NCI-H446 (cell line): ENCODE measurements at regions not wholly inside any gene's neighbourhood (a gene's known extent, or its start where the extent isn't known, plus 50 kb on each side); places are given as distances from the start of the nearest gene placed in this dataset.
A peak's percentile ranks its signal among the peaks of the same experiment; 100 is the strongest.

ENCODE experiments used
- DNase-seq, 2 experiments: peaks; one replicate each; lab custom pipeline; 2025; lab: John Stamatoyannopoulos, UW

DNA sequence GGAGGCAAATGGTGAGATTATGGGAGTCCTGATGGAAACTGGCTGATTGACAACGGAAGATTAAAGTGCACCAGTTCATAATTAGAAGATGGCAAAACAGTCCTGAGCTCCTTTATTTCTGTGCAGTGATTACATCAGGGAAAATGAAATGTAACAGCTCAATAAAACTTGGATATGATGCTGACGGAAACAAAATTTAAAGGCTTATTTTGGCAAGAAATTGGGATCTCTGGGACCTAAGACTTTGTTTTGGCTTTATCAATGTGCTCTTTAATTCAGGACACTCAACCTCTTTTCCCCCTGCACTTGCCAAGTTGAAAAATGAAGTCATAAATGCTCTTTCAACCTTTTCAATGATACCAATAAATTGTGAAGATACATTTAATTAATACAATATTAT lies 226.8 kb downstream of the C6orf118 start:
- no peak for DNase-seq

DNA sequence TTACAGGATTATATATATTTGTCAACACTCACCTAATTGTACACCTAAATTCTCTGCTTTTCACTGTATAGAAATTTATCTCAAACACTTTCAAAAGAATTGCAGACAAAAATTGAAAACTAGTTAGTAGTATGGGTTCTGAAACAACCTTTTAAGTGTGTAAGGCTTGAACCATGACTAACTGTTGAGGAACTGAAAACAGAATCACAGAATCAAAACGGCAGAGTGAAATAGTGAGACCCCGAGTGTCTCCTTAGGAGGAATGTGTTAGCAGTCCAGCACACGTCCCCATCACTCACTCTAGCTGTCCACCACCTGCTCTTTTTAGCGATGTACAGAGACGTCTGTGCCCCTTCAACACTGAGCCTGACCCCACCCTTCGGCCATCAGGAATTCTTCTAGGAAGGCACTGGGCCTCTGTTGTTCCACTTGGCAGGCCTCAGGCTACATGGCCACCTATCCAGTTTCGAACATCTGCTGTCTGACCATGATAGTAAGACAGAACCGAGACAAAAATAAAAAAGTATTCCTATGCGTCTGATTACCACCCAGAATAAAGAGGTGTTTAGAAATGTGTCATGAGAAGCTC lies 227.4 kb downstream of the C6orf118 start:
- no peak for DNase-seq

DNA sequence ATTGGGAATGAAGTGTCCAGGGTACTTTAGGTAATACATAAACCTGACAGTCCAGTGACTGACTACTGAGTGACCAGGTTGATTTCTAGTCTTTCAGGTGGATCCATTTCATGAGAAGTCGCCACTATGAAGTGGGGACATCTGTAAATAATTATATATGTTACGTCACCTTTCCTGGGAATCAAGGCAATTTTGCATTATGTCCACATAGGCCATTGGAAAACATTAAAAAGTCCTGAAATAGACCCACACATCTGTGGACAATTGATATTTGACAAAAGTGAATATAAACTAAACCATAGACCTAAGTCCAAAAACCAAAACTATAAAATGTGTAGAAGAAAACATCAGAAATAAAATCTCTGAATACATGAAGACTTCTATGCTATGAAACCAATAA lies 231.5 kb downstream of the C6orf118 start:
- DNase-seq, result no peak

DNA sequence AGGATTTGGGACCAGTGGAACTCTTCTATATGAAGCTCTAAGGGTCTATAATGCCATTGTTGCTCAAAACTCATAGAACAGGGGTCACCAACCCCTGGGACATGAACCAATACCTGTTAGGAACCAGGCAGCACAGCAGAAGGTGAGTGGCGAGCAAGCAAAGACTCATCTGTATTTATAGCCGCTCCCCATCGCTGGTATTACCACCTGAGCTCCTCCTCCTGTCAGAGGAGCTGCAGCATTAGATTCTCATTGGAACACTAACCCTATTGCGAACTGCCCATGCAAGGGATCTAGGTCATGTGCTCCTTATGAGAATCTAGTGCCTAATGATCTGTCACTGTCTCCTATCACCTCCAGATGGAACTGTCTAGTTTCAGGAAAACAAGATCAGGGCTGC lies 237.5 kb downstream of the C6orf118 start:
- DNase-seq, result no peak

DNA sequence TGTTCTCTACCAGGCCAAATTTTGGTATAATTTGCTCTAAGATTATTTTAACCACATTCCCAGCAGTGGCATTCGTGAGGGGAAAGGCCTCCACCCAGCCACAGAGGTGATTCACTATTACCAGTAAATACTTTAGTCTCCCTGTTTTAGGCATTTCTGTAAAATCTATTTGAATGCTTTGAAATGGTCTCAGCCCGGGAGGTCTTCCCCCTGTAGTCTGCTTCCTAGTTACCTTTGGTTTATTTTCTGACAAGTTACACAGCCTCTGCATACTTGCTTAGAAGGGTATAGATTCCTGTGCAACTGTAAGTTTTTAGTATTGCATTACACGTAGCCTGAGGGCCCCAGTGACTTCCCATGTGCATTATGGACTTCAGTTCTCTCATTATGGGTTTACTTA lies 248.7 kb downstream of the C6orf118 start:
- DNase-seq, result no peak

DNA sequence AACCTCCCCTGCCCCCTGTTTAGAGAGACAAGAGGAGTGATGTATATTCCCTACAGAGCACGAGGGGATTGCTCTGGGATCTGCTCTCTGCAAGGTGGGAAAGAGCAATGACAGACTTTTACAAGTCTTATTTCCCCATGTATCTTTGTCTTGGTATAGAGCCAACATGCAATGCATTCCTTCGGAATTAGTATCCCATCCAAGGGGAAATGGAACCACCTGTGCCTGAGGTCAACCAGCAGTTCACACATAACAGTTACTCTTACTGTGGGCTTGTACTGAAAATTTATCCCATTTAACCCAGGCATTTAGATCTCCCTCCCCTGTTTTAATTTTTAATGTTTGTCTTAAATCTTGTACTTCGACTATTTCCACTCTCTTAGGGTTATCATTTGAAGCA lies 250.4 kb downstream of the C6orf118 start:
- DNase-seq, result no peak

DNA sequence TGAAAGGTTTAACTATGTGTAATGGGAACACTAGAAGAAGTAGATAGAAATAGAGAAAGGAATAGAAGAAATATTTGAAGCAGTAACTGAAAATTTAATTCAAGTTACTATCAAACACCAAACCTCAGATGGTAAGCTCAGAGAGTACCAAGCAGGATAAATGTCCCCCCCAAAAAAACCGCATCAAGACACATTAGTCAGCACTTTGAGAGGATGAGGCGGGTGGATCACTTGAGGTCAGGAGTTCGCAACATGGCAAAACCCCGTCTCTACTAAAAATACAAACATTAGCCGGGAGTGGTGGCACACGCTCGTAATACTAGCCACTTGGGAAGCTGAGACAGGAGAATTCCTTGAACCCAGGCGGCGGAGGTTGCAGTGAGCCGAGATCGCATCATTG lies 253.1 kb downstream of the C6orf118 start:
- DNase-seq, result no peak

DNA sequence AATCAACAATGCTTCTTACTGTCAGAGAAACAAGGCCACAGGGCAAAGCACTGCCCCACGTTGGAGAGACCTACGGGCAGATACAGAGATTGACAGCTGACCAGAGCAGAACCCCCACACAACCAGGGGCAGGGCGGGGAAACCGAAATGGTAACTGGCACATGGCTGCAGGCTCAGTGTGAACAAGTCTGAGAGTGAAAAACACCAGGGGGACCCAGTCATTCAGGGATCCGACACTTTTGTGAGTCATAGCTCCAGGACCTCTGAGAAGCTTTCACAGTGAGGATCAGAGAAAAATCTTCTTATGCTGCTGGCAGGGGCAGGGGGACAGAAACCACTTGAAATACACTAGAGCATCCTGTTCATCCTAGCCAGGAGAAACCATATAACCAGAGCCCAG lies 254.2 kb downstream of the C6orf118 start:
- no peak for DNase-seq

DNA sequence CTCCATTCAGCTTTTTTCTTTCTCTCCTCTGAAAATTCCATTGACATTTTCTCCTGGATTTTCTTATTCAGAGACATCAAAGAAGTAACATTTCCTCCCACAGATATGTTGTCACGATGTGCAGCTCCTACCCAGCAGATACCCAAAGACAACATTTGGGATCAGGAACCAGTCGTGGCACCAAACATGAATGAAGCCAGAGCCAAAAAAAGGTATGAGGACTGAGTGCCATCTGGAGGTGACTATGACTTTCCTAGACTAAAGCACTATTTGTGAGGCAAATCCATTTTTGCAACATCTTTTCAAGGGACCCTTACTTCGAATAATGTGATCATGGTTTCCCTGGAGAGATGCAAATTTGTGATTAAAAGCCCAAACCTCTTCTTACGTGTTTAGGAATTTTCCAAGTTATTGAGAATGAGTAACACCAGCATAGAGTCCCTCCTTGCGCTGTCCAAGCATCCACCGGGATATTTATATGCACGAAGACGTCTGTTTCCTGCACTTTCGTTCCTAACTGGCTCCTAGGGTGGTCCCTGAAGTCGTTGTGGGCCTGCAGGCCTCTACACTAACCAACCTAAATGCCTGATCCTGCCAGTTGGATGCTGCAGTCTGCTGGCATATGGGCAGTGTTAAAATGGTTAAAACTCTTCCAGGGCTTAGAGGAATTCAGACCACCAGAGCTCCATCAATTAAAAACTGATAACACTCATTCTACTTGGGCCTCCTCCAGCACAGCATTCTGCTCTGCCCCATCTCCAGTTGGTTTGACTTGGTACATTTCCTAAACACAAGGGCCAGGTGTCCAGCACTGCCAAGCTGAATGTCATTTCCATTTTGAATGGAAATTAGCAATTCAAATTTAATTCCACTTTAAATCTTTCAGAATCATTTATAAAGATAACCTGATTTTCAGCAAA lies 256.6 kb downstream of the C6orf118 start:
- no peak for DNase-seq

DNA sequence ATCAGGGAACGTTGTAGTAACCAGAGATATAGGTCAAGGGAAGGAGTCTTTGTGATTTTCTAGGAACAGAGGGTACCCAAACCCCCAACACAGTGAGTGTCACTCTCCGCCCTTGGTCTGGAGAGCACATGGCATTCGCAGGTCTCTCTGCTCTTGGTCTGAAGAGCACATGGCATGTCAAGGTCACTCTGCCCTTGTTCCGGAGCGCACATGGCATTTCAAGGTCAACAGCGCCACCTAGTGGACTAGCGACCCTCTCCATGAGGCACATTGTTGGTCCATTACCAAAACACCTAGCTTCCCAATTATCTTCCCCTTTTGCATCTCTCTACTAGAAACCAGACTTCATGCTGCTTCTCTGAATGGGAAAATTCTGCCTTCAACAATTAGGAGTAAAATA lies 260.0 kb downstream of the C6orf118 start:
- peak in 1 of 2 experiments; percentile 1 for DNase-seq

DNA sequence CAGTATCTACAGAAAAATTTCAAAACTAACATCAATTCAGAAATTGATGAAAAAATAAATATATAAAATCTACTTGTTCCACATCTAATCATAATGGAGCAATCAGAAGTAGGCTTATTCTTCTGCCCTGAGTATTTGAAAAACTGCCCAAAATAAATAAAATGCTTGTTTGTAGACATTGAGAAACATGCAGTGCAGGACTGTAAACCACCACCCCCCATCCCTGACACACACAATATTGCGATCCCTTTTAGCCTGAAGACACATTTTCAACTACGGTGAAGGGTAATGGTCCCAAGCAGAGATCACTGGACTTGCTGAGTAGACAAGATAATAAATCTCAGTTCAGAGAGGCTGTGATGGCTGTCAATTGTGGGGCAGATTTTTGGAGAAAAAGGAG lies 261.5 kb downstream of the C6orf118 start:
- DNase-seq, result no peak

DNA sequence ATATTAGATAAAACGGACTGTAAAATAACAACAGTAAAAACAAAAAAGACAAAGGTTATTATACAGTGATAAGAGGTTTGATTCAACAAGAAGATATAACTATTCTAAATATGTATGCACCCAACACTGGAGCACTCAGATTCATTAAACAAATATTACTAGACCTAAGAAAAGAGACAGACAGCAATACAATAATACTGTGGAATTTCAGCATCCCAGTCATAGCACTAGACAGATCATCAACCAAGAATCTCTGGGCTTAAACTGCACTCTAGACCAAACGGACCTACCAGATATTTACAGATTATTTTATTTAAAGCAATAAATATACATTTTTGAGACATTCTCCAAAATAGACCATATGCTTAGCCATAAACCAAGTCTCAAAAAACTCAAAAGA lies 263.8 kb downstream of the C6orf118 start:
- no peak for DNase-seq

DNA sequence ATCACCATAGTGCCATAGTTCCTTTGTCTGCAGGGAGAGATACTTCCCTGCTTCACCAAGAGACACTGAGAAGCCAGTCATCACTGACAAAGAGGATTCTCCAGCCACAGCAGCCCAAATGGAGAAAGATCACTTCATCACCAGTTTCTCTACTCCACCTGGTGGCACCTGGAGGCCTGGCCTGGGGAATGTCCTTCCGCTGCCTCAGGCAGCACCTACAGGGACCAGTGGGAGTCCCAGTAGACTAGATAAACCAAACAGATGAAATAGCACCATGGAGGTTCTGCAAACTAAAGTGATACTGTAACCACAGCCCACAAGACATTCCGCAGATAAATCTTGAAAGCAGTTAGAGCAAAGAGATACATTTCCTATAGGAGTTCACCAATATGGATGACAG lies 266.5 kb downstream of the C6orf118 start:
- no peak for DNase-seq

DNA sequence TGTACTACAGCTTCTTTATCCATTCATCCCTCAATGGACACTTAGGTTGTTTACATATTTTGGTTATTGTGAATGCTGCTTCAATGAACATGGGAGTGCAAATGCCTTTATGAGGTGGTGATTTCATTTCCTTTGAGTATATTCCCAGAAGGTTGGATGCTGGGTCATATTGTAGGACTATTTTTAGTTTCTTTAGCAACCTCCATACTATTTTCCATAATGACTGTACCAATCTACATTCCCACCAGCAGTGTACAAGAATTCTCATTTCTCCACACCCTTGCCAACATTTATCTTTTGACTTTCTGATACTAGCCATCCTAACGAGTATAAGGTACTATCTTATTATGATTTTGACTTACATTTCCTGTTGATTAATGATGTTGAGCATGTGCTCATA lies 269.0 kb downstream of the C6orf118 start:
- DNase-seq, result no peak

DNA sequence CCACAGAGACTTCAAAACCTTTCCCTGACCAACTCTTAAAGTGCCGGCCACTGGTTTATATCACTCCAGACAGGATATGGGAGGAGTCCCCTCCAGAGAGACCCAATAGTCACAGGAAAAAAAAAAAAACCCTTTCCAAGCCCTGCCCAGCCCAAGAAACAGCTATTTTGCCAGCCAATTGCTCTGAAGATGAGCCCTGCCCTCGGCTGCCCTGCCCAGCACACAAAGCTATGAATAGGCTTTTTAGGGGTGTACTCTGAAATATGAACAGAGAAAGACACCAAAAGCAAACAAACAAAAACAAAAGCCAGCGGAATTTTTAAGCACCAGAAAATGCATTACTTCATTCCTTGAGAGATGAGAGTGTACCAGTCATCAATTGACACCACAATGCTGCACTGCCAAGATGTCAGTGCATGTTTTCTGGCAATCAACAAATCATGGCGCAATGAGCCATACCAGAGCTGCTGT lies 275.1 kb downstream of the C6orf118 start:
- no peak for DNase-seq

DNA sequence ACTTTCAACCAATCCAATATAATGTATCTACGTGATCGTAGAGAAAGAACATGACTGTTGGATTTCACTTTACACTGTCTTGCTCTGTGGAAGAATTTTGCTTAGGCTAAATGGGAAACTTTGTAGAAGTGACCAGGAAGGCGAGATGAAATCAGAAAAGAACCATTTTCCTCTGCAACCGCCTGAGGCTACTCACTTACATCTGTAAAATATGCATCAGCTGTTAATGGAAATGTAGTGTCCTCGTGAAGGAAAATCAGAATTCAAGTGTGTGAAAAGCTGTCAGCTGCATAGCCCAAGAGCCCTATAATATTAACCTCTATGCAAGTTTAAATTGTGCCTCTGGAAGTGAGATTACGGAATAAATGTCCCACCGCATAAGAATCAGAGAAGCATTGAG lies 277.9 kb downstream of the C6orf118 start:
- DNase-seq, result no peak

DNA sequence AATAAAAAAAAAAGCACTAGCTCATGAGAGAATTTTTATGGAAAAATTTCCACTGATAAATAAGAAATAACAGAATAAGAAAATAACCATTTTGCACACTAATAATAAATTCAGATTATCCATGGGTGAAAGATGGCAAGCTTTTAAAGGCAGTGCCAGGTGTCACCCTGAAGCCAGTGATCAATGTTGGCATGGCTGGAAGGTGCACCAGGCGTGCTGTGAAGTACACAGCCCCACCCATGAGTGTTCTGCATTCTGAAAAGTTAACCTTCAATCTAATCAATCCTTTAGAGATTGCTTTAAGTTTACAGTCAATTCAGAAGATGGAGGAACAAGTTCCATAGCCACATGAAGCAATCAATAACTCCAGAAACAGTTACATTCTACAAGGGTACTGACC lies 284.4 kb downstream of the C6orf118 start:
- DNase-seq, result no peak

DNA sequence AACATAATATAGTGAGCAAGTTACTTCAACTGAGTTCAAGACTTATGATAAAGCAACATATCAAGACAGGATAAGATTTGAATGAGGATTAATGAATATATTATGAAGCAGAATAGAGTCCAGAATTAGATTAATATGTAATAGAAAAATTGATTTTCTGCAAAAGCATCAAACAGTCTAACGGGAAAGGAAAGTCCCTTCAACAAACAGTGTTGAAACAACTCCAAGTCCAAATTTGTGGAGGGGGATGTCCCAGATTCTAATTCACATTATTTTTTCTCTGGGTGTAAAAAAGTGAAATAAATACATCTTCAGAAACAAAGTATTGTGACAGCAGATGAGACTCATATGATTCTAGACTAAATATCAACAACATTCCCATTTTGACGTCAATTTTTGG lies 289.7 kb downstream of the C6orf118 start:
- DNase-seq, result no peak

DNA sequence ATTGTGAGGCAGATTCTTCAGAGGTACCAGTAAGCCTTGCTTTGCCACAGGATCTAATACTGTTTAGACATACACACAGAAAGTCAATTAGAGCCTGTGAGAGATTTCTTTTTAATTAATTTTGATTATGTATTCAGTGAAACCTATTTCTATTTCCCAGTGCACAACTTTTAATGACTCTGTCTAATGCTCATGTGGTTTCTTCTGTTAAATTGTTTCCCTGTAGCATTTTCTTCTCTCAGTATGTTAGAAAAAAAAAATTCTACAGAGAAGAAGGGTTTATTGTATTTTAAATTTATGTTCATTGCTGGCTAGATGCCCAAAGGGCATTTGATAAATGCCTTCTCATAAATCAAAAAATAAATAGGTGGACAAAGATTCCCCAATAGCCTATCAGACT lies 293.7 kb downstream of the C6orf118 start:
- DNase-seq, result no peak

DNA sequence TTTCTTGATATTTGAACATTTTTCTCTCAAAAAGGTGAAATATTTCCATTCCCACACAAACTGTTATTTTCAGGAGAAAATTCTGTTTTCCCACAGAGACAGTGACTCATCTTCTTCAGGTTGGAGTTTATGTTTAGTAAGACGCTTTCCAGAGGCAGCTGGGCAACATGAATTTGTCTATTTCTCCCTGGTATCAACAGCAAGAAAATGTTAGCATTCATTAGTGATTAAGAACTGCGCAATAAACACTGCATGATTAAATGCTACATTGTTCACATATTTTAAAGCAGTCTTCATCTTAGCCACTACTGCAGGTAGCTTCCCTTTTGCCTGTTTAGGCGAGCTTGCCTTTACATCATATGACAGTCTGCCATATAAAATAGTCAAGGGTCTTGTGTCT lies 295.7 kb downstream of the C6orf118 start:
- no peak for DNase-seq

DNA sequence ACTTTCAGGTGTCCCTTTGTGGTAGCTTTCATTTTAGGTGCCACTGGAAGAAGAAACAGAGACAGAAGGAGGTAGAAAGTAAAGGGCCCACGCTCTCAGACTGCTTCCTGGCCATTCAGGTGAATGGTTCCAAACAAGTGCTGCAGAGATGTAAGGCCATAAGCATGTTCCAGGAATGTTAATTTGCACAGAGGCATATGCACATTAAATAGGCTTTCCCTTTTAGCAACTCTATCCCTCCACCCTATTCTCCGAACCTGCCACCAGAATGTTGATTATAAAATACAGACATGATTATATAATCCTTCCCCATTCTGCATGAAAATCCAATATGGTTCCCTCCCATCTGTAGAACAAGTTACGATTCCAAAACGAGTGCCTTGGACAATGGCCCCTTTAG lies 297.2 kb downstream of the C6orf118 start:
- DNase-seq, result no peak

DNA sequence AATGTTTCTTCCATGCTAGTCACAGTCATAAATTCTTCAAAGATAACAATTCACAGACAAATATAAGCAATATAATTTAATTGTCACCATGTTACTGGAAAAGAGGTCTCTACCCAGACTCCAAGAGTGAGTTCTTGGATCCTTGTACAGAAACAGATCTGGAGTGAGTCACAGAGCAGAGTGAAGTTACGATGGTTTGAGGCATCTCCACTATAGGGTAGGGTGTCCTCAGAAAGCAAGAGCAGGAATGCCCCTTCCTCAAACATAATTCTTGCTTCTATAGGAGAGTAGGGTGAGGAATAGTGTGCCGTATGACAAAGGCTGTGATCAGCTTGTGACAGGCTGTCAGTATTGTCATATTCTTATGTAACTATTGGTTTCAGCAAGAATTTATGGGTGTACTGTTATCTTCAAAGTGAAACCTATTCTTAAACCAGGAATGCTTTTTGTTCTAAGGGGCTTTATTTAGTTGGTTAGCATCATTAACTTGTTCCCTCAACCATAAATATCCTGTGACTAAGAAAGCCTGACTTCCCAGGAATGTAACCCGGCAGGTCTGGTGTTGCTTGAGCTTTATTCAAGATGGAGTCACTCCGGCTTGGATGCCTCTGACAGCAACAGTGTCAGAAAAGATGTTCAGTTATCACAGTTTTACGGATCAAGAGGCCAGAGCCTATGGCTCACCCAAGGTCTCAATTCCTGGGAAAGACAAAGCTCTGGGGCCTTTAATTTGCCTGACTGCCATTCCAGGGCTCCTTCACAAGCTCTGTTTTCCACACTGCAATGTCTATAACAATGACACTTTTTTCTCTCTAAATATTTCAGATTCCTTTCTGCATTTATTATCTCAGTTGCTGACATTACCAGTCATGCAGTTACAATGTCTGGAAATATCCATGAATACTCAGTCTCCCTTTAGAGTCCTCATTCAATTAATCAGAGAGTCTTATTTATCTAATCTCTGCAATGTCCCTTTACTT lies 298.6 kb downstream of the C6orf118 start:
- DNase-seq, result no peak
